Stimulated activated CD4-positive, alpha-beta T cell treated with anti-CD3 and anti-CD28 coated beads, TNF-alpha, amount 100 ng/mL, for 1 hour (primary cell): ENCODE measurements at regions not wholly inside any gene's neighbourhood (a gene's known extent, or its start where the extent isn't known, plus 50 kb on each side); places are given as distances from the start of the nearest gene placed in this dataset.
"Not testable (repeated sequence)": the region's sequence is repeated elsewhere in the genome, so short reads cannot be mapped to it uniquely, and the experiment has no call there.

Experiments
- DNase-seq, 3 donors: peaks; one replicate each; pipeline ENCODE4 v3.0.0-alpha.2; 2020; ENCODE audit warnings: low read depth in 3 of 3, low spot score in 1 of 3

DNA sequence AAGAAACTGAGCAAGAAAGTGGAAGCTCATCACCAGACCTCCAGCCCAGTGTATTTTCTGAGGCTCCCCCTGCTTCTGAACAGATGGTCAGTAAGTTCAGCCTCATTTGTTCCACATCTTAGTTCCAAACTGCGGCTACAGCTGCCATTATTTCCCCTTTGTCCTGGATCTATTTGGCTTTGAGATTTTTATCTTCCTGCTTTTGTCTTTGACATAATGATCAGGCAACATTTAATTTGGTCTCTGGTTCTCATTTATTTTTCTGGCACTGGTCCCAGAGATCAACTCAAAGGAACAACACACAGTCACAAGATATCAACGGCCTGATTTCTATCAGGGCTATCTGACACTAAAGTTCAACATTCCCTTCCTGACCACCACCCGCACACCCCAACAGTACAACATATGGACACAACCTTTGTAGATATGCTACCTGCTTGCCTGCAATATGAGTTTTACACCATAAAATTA, 137.5 kb downstream of the FAM76B start:
- no peak for DNase-seq

DNA sequence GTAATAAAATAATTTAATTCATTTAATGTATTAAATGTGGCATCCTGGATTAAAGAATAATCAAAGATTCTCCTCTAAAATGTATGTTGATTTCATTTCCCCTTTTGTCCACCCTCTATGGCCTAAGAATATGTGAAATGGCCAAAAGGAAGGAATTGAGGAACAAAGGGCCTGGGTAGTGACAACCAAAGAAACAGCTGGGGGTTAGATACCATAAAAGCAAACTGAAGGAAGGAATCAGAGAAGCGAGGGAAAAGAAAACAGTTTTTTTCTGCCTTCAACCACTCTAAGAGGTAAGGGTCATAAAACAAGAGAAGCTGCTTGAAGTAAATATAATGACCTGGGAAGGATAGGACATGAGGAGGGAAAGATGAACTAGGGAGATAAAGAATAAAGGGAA, 139.3 kb downstream of the FAM76B start:
- DNase-seq = no peak

DNA sequence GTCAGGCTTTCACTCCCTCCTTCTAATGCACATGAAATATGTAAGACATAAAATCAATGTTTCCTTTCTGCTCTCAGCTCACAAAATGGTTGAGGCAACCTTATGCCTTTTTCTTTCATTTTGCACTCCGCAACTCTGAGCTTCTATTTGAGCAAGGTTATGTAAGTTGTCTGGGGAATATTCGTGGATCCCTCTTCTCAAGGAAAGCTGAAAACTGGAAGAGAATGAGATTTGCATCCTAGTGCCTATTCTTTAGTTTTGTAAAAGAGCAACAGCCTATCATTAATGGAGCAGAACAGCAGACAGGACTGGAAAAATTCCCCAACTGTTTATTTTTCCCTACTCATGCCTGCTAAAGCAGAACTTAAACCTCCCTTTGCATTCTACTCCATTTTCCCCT, 141.7 kb downstream of the FAM76B start:
- DNase-seq = no peak

DNA sequence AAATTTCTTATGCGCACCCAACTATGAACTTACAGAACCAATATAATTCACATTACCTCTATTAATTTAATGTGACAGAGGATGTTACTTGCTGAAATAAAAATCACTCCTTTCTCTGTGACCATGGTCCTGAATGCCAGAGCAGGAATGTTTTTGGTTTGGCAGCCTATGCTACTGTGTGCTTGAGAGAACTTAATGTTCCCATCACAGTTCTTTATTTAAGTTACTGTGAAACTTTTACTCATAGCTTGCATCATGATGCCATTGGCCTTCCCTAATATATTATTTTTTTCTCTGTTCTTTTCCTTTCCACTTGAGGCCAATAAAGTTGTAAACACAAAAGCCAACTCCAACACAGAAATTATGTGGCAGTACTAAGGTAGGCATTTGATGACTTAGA, 142.2 kb downstream of the FAM76B start:
- DNase-seq = no peak

DNA sequence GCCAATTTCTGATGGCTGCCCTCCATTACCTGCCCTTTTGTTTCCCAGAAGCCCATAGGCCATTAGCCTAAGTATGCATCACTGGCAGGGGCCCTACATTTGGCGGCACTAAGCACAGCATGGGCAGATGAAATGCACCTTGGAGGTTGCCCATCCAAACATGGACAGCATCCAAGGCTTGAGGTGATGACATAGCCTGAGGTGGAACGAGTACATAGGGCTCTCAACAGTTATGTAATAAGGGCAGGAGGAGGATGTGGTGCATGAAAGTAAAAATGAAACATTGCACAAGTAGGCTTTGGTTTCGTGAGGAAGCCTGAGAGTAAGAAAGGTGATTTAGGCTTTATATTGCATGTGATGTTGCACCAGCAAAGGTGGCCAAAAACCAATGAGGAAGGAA, 148.1 kb downstream of the FAM76B start:
- peak in 1 of 3 donors; percentile 0 for DNase-seq

DNA sequence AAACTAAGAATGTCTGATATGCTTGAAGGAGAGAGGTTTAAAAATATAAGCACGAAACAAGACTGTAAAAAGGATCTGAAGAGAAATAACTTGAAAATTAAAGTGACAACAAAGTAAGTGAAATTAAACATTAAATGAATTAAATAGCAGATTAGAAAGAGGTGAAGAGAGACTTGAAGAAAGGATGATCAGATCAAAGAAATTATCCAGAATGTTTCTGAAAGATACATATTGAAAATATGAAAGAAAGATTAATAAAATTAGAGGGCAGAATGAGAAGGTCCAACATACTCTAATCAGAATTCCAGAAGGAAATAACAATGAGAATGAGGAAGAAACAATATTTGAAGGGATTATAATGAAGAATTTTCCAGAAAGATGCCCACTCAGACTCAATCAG, 151.1 kb downstream of the FAM76B start:
- no peak for DNase-seq

DNA sequence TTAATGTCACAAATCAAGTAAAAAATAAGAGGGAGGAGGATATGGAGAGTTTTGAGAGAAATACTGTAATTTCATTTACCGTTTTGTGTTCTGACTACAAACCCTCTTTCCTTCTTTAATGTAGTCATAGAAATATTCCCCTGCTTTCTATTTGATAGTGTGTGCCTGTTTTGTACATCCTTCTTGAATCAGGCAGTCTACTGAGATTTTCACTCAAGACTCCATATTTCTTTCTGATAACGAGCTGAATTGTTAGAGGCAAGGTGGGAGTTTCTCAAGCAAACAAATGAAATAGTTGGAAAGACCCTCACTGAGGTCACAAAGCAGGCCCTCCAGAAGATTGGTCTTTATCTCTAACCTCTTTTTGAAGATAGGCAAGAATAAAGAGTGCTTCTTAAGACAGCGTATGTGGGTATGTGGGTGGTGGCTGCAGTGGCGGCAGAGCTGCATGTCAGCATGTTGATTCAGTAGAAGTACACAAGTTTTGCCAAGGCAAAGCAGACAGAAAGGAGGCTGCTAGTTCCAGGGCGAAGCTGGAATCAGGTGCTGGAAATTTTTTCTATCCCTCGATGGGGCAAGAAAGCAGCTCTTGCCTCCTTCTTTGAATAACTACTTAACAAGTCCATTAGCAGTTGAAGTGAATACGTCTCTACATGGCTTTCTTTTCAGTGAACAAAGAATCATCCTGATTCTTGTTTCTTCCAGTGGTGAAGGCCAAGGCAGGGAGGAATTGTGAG, 164.2 kb downstream of the FAM76B start:
- no peak for DNase-seq

DNA sequence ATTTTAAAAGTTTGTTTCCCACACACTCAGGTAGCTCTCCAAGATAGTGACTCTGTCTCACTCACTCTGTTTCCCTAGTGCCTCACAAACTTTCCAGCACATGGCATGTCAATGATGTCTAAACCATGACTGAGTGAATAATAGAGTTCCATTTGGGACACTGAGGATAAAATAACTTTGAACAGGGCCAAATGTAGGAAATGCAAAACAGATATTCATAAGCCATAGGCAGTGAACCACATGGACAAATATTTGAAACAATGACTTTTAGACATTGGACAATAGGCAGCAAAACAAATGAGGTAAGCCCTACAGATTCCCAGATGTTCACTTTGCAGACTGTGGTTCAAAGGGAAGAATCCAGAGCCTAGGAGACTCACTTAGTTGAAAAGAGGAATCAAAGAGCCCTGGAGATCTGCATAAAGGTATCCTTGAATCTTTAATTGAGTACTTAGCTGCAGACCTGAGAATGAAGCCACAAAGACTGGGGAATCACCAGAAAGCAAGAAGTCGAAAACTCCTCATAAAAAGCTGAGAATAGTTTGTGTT, 173.3 kb downstream of the FAM76B start:
- DNase-seq = no peak

DNA sequence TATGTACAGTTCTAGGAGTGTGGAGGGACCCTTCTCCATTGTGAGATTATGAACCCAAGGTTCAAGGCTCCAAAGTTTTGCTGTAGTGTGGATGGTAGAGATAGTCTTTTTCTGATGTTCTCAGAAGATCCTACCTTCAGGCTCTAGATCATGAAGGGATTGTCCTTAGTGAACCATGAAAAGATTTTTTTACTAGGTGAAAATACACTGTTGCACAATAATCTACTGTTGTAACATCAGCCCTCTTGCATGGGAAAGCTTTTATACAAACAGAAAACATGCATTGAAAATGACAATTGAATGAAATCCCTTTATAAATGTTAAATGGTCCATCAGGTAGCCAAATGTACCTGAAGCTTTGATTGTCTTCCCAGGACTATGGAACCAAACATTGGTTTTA, 177.8 kb downstream of the FAM76B start:
- DNase-seq = no peak

DNA sequence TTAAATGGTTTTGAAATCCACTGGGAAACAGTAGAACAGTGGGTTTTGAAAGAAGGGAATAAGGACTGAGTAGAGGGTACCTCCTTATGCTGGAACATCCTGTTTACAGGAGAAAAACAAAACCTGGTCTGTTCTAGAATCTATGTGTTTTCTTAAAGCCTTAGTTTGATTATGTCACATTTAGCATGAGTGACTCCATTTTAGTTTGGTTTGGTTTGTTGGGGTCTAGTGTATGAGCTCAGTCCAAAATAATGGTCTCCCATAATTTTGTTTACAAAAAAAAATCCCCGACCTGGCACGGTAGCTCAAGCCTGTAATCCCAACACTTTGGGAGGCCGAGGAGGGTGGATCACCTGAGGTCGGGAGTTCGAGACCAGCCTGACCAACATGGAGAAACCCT, 179.4 kb downstream of the FAM76B start:
- DNase-seq = not testable (repeated sequence)

DNA sequence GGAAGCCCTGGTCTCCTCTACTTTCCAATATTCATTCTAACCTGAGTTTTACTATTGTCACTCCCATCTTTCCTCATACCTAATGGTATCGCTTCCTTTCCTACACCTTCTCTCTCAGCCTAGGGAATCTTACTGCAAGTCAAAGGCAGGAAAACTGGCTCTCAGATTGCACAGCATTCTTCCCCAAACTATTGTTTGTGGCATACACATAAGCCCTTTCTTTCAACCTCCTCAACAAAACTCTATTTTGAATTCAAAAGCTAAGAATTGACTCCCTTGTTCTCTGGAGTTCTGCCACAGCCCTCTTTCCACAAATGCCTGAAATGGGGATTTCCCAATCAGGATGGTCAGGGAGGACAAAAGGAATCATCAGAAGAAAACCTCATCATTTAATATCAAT, 181.5 kb downstream of the FAM76B start:
- DNase-seq = no peak

DNA sequence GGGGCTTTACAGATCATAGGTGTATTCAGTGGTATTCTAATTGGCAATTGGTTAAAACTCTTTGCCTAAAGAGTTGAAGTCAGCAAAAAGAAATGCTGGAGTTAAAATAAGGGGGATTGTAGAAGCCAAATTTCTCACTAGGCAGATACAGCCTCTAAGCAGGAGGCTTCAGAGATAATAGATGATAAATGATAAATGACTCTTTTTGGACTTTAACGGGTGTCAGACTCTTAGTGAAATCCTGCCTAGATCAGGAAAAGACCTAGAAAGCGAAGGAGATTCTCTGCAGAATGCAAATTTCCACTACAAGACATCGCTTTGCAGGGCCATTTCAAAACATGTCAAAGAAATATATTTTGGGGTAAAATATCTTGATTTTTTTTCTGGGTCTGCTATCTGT, 182.8 kb downstream of the FAM76B start:
- DNase-seq = no peak

DNA sequence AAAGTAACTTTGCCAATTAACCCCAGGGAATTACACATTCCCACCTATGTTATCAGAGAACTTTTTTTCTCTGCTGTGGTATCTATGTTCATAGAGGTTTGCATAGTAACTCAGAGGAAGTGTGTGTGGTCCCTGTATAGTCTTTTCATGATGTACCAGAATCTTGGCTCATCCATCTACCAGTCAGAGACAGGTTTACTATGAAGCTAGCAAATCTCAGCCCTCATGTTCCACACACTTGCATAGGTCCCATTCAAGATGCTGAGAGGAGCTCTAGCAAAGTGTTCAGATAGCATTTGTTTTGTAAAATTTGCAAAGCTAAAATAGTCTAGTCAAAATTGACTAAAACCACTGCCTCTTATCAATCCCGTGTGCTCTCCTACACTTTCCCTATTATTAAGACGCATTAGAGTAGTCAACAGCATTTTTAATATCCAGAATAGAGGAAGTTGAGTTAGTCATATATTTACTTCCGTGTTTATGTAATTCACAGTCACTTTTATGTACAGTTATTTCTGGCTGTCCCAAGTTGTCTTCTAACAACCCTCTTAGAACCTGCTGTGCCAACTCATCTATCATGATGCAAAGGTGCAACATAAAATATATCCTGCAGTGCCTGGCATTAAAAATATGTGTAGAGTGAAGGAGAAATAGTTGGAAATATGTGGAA, 184.2 kb downstream of the FAM76B start:
- no peak for DNase-seq

DNA sequence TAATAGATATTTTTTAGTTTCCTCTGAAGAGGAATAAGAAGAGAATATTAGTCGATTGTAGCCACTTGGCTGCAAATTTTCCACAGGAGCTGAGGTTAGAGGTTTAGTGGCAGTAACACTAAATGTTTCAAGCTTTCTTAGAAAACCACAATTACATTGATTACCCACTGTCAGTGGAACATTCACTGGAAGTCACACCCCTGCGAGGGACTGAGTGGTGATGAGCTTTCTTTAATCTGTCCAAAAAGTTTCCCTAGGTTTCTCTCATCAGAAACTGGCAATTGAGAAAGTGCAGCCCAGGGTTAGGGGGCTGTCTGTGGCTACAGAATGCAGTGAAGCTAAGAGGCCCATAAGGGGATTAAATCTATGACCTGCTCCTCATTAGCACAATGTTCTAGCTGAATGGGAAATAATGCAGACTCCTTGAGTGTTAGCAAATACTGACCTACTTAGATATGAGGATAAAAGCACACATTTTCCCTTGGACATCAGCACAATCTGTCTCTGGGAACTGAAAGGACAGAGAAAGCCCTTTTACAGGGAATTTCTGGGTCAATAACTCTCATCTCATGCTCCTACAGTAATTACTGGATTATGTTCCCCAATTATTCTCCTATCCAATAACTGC, 189.5 kb downstream of the FAM76B start:
- DNase-seq = no peak

DNA sequence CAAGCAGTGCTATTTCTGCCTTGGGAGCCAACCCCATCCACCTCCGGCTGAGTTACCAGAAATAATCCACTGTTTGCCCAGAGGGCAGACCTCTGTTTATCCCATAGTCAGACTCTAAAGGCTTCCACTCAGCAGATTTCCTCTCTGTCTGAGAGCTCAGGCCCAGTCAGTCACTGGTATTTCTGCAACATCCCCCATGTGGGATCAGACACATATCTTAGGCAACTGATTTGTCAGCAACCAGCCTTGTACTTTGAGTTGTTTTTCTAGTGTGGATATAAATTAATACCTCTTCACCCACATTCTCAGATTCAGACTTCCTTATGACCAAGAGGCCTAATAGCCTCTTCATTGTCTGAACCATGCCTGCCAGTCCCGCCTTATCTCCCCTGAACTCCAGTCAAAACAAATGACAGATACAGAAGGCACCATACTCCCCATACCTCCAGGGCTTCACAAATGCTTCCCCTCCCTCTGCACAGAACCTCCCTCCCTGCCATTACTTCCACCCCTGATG, 193.6 kb downstream of the FAM76B start:
- DNase-seq = no peak

DNA sequence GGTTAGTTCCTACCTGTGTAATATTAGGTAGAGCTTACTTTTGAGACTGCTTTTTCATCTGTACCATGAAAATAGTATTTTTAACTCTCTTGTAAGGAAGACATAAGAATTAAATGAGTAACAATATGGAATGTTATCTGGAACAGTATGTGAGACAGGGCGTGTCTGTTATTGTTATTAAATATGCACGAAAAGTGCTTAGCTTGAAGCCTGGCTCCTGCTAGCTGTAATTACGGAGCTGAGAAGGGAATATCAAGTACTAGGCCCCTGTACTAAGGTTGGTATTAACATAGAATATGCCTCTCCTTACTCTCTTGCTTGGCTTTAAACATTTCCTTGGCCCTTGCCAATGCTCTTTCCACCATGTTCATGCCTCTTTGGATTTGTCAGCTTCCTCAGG, 194.0 kb downstream of the FAM76B start:
- DNase-seq = no peak

DNA sequence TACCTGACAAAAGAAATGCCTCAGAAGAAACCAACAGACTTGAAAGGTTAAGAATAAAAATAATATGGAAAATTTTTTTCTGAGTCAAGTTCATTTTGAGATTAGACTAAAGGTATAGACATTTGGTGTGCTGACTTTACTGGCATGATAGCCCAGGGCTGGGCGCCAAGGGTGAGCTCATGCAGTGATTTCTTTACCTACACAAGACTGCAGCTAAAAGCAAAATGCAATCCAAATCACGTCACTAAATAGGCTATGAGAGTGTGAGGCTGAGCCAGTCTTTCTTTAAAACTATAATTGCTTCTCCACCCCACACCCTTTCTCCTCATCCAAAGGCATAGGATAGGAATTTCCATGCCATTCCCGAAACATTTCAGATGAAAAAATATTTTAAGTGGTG, 196.5 kb downstream of the FAM76B start:
- no peak for DNase-seq

DNA sequence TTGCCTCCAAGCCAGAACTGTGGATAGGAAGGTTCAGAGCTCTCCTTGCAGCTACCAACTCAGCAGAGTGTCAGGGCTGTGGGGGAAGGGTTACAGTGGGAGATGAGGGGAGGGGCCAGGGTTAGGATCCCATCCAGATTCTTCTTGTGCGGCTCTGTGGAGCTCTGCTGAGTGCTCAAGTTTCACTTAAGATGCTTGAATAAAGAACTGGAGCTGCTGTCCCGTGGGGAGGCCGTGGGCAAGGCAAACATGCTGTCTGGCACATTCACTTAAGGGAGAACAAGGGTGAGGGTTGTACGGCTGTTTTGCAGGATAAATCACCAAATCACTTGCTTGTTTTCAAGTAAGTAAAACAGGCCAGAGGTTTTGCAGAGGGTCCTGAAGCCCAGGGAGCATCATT, 197.1 kb downstream of the FAM76B start:
- DNase-seq = no peak

DNA sequence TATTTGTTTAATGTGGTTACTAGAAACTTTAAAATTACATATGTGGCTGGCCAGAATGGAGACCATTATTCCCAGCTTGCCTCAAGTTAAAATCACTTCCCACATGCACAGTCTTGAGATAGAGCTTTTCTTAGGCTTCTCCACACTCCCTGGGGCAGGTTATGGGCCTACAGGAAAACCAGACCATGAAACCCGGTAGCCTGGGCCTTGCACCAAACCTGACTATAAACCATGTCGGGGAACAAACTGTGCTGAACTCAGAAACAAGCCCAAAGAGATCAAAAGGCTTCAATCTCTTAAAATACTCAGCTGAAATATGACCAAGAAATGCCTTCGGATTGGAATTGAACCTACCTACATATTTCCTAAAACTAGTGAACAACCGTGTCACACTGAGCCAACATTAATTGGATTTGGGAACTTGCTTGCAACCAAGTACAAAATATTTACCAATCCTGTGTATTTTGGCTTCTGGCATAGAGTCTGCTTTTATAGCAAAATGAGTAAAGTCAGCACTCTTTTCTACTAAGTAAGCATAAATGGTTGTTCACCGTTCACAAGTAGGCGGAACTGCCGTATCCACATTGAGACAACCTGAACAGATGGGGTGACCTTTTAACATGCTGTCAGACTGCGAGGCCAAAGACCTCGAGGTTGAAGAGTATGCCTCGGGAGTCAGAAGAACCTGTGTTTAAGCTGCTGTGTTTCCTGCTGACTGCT, 199.5 kb downstream of the FAM76B start:
- DNase-seq = no peak

DNA sequence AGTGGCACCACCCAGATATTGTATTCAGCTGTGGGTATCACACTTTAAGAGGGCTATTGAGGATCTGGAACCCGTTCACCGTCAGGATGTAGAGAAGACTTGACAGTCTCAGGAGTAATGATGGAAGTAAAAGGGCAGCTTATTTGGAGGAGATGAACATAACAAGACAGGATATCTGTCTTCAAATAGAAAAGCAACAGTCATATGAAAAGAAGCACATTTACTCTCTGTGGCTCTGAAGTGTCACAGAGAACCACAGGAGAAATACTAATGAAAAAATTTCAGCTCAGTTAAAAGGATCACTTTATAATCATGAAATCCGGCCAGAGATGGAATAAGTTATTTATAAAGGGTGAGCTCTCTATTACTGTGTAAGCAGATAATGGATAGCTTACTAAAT, 200.8 kb downstream of the FAM76B start:
- DNase-seq = no peak

DNA sequence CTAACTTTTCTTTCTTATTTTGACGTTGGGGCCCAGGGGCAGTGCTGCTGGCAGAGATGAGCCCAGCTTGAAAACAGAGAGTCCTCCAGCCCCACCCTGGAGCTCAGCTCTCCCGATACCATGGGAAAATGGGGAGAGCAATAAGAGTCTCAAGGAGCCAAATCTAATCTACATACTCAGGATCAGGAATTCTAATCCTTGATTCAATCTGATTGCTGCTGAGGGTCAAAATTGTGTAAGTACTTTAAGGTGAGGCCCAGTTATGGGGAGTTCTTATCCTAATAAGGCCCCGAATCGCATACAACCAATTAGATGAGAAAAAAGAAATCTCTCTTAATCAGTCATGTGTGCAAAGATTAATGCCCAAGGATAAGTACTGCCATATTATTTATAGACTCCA, 202.9 kb downstream of the FAM76B start:
- DNase-seq = no peak
